Upper lobe of right lung (tissue), 1 donor: ENCODE measurements at regions not wholly inside any gene's neighbourhood (a gene's known extent, or its start where the extent isn't known, plus 50 kb on each side); places are given as distances from the start of the nearest gene placed in this dataset.

Experiments
- ATAC-seq: fragments of 200-7000 bp; cut with Tn5 transposase; one replicate; pipeline ENCODE4 v1.9.1; 2020; ENCODE audit warnings: mild to moderate bottlenecking, moderate library complexity
- DNase-seq: peaks from one replicate; pipeline ENCODE4 v3.0.0-alpha.2; 2020
- H3K27ac ChIP-seq: fragments of 200-600 bp; one replicate; pipeline ENCODE4 v1.8.0; 2022
- H3K27me3 ChIP-seq: fragments of 200-600 bp; one replicate; pipeline ENCODE4 v1.8.0; 2022; ENCODE audit warnings: mild to moderate bottlenecking
- H3K36me3 ChIP-seq: fragments of 200-600 bp; one replicate; pipeline ENCODE4 v1.8.0; 2022
- H3K4me1 ChIP-seq: fragments of 200-600 bp; one replicate; pipeline ENCODE4 v1.8.0; 2022
- H3K4me3 ChIP-seq: fragments of 200-600 bp; one replicate; pipeline ENCODE4 v1.8.0; 2022; ENCODE audit warnings: mild to moderate bottlenecking
- H3K9me3 ChIP-seq: fragments of 200-600 bp; one replicate; pipeline ENCODE4 v1.8.0; 2022
- intact Hi-C: fragments of 100-400 bp; cut with DNase I; formaldehyde crosslinking; loops from one replicate; pipeline ENCODE4 v1.11.0; 2022
- TF ChIP-seq, protein P1 (sequence below): fragments of 200-600 bp; IDR thresholded peaks from one replicate; pipeline ENCODE4 v1.8.0; 2022; ENCODE audit warnings: antibody characterized with exemption
- donor health status: DM: no; HTN: yes; CAD: no; lungs with severe emphysema.

DNA sequence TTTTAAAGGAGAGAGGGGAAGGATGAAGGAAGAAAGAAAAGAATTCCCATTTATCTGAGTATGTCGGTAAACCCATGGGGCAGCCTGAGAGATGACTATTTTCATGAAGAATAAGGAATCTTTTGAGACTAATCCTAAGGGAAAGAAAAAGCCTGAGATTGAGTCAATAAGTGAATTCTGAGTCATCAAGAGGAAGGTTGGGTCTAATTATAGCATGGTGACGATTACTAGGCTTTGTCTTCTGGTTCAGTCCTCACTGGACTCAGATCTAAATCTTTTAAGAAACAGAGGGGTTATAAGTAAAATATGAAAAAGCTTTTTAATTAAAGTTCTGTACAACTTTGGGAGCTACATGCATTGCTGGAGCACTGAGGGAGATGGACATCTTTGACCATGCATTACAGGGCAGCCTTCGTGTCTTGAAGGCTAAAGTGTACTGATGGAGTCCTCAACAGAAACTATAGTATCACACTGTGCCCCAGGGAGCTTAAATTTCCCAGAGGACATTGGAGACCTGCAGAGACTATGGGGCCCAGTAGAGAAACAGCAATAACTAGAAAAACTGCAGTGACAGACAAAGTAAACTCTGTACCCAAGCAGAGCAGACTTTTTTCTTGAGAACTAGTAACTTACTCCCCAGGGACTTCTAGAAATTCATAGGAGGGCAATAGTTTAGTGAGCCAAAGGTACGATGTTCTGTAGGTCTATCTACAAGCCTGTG lies 260.9 kb downstream of the RAD51AP2 start:
- no peak for DNase-seq
- H3K27ac ChIP-seq, result no peak overlapping the region
- intact Hi-C loops, result no loop called here
- TF ChIP-seq, protein P1, sequence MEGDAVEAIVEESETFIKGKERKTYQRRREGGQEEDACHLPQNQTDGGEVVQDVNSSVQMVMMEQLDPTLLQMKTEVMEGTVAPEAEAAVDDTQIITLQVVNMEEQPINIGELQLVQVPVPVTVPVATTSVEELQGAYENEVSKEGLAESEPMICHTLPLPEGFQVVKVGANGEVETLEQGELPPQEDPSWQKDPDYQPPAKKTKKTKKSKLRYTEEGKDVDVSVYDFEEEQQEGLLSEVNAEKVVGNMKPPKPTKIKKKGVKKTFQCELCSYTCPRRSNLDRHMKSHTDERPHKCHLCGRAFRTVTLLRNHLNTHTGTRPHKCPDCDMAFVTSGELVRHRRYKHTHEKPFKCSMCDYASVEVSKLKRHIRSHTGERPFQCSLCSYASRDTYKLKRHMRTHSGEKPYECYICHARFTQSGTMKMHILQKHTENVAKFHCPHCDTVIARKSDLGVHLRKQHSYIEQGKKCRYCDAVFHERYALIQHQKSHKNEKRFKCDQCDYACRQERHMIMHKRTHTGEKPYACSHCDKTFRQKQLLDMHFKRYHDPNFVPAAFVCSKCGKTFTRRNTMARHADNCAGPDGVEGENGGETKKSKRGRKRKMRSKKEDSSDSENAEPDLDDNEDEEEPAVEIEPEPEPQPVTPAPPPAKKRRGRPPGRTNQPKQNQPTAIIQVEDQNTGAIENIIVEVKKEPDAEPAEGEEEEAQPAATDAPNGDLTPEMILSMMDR, result no peak
- no peaks in the 10 kb centered on the region for H3K4me1 ChIP-seq
- no peaks in the 10 kb centered on the region for H3K9me3 ChIP-seq
- no peaks in the 10 kb centered on the region for H3K27me3 ChIP-seq
- no peaks in the 10 kb centered on the region for H3K36me3 ChIP-seq
- ATAC-seq, result no peak
- H3K4me3 ChIP-seq, result no peak overlapping the region

DNA sequence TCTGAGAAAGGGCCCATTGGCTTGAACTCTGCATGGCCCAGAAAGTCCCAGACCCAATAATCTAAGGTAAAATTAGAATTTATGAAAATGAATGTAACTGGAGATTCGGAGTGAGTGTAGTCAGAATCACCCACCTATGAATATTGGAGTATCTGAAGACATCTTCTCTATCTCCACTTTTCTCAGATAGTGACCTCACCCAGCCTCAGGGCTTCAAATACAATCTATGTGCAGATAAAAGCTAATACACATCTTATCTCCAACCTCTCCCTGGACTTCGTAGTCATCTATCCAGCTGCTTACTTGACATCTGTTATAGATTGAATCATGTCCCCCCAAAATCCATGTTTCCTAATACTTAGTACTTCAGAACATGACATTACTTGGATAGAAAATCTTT lies 263.2 kb downstream of the RAD51AP2 start:
- intact Hi-C loops, result no loop called here
- TF ChIP-seq, protein P1, result no peak
- Histone ChIP-seq H3K4me1 (no peaks in the 10 kb centered on the region), H3K9me3 (no peaks in the 10 kb centered on the region), H3K4me3 (no peak overlapping the region), H3K36me3 (no peaks in the 10 kb centered on the region), H3K27me3 (no peaks in the 10 kb centered on the region), H3K27ac (no peak overlapping the region)
- DNase-seq, result no peak
- no peak for ATAC-seq

DNA sequence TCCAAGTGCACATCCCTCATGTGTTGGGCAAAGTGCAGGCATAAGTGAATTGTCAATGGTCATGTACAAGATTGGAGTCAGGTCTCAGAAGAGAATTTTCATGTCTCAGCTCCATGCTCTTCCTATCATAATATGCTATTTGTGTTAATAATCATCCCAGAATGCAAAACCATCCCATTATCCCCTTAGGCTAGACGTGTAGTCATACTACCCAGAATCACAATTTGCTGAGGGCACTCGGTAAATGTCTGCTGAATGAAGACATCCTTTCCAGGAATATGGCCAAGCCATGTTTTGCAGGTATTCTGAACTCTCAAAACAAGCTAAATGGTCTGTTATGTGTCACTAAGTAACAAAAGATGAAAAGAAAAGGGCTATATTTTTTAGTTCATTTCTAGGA lies 263.8 kb downstream of the RAD51AP2 start:
- Histone ChIP-seq H3K27me3 (no peaks in the 10 kb centered on the region), H3K27ac (no peak overlapping the region), H3K4me1 (no peaks in the 10 kb centered on the region), H3K4me3 (no peak overlapping the region), H3K36me3 (no peaks in the 10 kb centered on the region), H3K9me3 (no peaks in the 10 kb centered on the region)
- ATAC-seq, result no peak
- DNase-seq, result no peak
- TF ChIP-seq, protein P1, result no peak
- intact Hi-C loops, result no loop called here

DNA sequence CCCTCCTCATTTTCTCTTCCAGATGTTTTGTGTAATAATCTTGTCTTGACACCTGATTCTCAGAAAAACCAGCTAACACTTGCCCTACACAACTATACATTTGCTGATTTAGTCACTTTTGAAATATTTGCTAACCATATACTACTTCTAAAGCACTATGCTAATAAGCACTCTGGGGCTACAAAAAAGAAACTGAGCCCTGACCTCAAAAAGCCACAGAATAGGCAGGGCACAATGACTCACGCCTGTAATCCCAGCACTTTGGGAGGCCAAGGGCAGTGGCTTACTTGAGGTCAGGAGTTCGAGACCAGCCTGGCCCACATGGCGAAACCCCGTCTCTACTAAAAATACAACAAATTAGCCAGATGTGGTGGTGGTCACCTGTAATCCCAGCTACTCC lies 266.0 kb downstream of the RAD51AP2 start:
- Histone ChIP-seq H3K36me3 (no peaks in the 10 kb centered on the region), H3K4me3 (no peak overlapping the region), H3K4me1 (no peaks in the 10 kb centered on the region), H3K27ac (no peak overlapping the region), H3K9me3 (no peaks in the 10 kb centered on the region), H3K27me3 (no peaks in the 10 kb centered on the region)
- TF ChIP-seq, protein P1, result no peak
- ATAC-seq (no peak), DNase-seq (no peak)
- intact Hi-C loops, result no loop called here

DNA sequence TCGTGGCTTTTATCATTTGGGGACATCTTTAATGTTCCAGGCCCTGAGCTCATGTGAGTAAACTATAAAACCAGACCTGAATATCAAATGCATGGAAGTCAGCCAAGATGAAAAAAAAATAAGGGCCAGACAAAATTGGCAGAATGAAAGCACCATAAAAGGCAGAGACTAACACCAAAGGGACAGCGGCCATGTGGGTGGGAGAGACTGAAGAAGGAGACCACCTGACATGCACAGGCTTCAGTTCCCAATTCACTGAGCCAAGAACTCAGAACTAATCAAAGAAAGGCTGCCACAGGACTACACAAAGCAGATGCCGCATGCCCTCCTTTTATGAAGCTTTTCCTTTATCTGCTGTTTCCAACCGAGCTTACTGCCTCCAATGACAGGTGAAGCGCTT lies 267.1 kb downstream of the RAD51AP2 start:
- DNase-seq (no peak), ATAC-seq (no peak)
- intact Hi-C loops, result no loop called here
- no peaks in the 10 kb centered on the region for H3K27me3 ChIP-seq
- H3K9me3 ChIP-seq, result no peaks in the 10 kb centered on the region
- no peak overlapping the region for H3K4me3 ChIP-seq
- no peaks in the 10 kb centered on the region for H3K4me1 ChIP-seq
- TF ChIP-seq, protein P1, result no peak
- no peak overlapping the region for H3K27ac ChIP-seq
- H3K36me3 ChIP-seq, result no peaks in the 10 kb centered on the region

DNA sequence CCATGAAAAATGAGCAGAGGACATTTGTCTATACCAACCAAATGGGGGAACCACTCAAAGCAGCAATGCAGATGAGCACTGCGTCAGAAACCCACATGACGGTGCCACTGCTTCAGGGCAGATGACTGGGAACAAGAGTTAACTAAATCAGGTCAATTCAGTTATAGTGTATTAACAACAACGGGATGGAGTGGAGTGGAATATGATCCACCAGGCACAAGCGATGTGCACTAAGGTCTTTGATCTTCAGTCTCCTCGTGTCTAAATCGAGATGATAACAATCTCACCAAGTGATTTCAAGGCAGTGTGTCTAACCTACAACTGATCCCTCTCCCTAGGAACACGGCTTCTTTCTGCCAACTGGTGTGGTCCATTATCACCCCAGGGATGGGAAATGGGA lies 269.0 kb downstream of the RAD51AP2 start:
- Histone ChIP-seq H3K9me3 (no peaks in the 10 kb centered on the region), H3K4me1 (no peaks in the 10 kb centered on the region), H3K27ac (no peak overlapping the region), H3K27me3 (no peaks in the 10 kb centered on the region), H3K4me3 (no peak overlapping the region), H3K36me3 (no peaks in the 10 kb centered on the region)
- intact Hi-C loops, result no loop called here
- TF ChIP-seq, protein P1, result no peak
- ATAC-seq, result no peak
- no peak for DNase-seq
